IPS-18c (cell line): ENCODE measurements at regions not wholly inside any gene's neighbourhood (a gene's known extent, or its start where the extent isn't known, plus 50 kb on each side); places are given as distances from the start of the nearest gene placed in this dataset.
"Not testable (repeated sequence)": the region's sequence is repeated elsewhere in the genome, so short reads cannot be mapped to it uniquely, and the experiment has no call there.

Source experiments
- H3K4me3 ChIP-seq: 2 replicates; pipeline ENCODE4 v1.7.0; 2013; ENCODE audit warnings: low read depth, mild to moderate bottlenecking, low read length, moderate library complexity; ENCODE audit not compliant: insufficient read depth
- H3K9me3 ChIP-seq: one replicate; pipeline ENCODE4 v1.6.1; 2013; ENCODE audit warnings: mild to moderate bottlenecking, low read length, moderate library complexity; ENCODE audit not compliant: control insufficient read depth, insufficient read depth

DNA sequence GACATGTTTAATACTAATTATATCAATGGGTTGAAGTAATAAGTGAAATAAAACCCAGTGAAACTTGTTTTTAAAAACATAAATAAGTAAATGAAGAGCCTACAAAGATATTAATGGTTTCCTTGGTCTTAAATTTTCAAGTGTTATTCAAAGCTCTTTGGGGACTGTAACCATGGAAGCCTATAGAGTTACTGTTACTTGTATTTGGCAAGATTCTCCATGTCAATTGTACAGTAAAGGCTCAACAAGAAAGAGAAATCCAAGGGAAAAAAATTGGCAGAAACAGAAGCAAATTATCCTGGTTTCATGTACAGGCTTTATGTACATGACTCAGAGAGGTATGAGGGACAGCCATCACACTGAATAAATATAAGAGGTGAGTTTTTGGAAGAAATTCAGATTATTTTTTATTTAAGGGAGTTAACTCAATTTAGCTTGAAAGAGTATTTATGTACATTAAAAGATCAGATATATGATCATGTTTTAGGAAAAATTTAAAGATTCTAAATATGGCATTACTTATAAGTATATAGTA lies 151.1 kb upstream of the HMGA2 start:
- Histone ChIP-seq H3K4me3 (no peak overlapping the region), H3K9me3 (no peaks in the 10 kb centered on the region)

DNA sequence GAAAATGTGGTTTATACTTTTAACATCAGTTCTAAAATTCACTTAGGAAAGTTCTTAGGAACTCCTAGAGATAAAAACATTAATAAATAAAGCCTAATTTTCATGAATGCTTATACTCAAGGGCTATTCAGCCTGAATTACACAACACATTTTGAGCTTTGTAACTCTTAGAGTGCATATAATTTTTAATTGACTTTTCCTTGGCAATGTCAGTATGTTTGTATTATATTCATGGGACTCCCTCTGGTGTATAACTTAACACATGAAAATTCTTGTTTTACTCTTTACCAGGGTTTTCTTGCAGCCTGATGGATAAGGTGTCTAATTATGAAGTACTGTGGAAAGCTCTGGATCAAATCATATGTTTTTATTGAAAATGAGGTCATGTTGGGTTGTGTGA lies 150.6 kb upstream of the HMGA2 start:
- Histone ChIP-seq H3K4me3 (no peak overlapping the region), H3K9me3 (no peaks in the 10 kb centered on the region)

DNA sequence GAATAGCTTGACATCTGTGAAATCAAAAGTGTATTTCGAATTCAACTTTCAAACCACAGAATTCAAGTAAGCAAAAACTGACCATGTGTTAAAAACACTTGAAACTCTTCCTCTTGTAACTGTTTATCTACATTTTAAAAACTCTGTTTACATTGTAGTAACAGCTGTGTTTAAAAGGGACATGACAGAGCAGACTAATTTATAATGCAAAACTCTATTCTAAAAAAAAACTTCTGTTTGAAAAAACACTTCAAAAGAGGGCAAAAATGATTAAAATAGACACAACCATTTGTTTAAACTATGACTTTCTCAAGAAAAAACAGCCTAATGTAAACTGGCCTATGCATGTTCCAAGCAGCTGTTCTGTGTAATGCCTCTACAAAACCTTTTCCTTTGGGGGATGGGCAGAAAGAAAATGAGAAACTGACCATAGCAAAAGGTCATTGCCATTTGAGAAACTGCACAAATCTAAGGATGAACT lies 149.1 kb upstream of the HMGA2 start:
- H3K4me3 ChIP-seq, result no peak overlapping the region
- no peaks in the 10 kb centered on the region for H3K9me3 ChIP-seq

DNA sequence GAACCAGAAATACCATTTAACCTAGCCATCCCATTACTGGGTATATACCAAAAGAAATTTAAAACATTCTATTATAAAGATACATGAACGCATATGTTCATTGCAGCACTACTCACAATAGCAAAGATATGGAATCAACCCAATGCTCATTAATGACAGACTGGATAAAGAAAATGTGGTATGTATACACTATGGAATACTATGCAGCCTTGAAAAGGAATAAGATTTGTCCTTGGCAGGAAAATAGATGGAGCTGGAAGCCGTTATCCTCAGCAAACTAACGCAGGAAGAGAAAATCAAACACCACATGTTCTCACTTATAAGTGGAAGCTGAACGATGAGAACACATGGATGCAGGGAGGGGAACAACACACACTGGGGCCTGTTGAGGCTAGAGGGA lies 146.1 kb upstream of the HMGA2 start:
- H3K4me3 ChIP-seq, result not testable (repeated sequence)

DNA sequence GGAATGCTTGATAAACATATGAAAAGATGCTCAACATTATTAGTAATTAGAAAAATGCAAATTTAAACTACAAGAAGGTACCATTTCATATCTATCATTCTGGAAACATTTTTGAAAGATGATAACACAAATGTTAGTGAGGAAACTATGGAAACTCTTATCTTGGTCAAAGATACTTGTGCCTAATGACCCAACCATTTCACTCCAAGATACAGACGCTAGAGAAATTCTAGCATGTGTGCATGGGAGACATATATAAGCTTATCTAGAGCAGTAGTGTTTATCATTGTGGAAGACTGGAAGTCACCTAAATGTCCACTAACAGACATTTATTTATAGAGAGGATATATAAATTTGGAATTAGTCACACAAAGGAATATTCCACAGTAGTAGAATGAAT lies 143.1 kb upstream of the HMGA2 start:
- Histone ChIP-seq H3K9me3 (no peaks in the 10 kb centered on the region), H3K4me3 (no peak overlapping the region)

More for the DNA sequence above, 146.1 kb upstream of the HMGA2 start:
- not testable (repeated sequence) for H3K9me3 ChIP-seq

DNA sequence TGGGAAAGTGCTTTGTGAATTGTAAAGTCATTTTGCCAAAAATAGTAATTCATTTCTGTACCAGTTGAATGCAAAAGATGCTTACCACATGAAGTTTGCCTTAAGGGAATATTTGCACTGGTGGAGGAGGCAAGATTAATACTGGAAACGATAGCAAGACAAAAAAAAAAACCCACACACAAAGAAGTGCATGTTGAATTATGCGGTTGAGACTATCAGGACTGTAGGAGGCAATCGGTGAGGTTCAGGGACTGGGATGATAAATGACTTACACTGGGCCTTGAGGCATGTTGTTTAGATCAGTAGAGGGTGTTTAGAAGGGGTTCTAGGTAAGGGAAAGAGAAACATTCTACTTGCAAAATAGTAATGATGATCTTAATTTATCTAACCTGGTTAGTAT lies 142.2 kb upstream of the HMGA2 start:
- Histone ChIP-seq H3K9me3 (no peaks in the 10 kb centered on the region), H3K4me3 (no peak overlapping the region)

DNA sequence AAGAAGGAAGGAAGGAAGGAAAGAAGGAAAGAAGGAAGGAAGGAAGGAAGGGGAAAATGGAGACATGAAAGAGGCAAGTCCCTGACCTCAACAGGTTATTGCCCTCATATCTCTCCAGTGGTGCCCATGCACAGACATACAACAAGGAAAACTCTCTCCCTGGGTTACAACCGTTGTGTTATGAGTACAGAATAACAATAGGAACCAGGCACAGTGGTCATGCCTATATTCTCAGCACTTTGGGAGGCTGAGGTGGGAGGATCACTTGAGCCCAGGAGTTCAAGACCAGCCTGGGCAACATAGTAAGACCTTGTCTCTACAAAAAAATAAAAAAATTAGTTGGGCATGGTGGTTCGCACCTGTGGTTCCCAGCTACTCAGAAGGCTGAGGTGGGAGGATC lies 139.4 kb upstream of the HMGA2 start:
- Histone ChIP-seq H3K4me3 (no peak overlapping the region), H3K9me3 (no peaks in the 10 kb centered on the region)

DNA sequence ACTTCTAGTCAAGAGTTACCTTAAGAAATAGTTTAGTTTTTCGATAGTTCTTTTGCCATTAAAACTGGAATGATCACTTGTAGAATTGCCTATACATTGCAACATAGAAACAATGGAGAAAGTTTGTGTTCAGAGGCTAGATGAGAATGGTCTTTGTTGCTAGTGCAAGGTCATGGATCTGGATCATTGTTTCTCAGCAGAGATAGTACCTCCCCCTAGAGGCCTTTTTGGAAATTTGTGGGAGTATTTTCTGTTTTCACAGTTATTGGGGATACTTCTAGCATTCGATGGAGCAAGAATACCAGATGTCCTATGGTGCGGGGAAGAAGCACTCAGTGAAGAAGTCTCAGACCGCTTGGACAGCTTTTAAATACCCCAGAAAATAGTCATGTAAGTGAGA lies 138.8 kb upstream of the HMGA2 start:
- H3K9me3 ChIP-seq, result no peaks in the 10 kb centered on the region
- no peak overlapping the region for H3K4me3 ChIP-seq

DNA sequence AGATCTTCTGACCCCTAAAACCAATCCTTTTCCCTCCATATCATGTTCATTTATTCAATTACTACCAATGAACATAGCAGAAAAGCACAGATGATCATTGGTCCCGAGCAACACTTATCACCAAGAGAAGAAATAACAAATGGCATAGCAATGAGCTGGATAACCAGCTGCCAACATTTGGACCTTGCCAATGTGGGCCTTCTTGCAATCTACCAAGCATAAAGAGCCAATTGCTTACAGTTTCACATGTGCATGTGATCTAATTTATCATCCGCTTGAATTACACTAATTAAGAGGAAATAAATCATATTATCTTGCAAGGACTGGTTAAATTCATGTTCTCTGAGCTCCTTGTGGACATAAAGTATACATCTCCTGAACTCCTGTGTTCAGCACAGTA lies 134.8 kb upstream of the HMGA2 start:
- H3K4me3 ChIP-seq, result no peak overlapping the region
- H3K9me3 ChIP-seq, result no peaks in the 10 kb centered on the region

DNA sequence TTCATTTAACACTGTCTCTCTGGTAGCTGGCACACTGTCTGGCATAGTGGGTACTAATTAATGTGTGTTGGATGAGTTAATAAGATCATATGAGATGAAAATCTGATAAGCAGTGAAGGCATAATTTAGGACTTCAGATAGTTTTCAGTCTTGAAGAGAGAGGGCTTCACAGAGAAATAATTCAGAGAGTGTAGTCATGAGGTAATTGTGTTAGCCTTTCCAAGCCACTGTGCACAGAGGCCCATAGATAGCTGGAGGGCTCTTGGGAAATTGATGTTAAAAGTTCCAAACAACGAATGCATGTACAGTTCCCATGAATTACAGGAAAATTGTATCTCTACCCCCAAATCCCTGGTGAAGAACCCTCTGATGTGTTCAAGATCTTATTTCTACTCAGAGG lies 133.8 kb upstream of the HMGA2 start:
- H3K4me3 ChIP-seq, result no peak overlapping the region
- H3K9me3 ChIP-seq, result peaks cover 1% of the 10 kb centered on the region

DNA sequence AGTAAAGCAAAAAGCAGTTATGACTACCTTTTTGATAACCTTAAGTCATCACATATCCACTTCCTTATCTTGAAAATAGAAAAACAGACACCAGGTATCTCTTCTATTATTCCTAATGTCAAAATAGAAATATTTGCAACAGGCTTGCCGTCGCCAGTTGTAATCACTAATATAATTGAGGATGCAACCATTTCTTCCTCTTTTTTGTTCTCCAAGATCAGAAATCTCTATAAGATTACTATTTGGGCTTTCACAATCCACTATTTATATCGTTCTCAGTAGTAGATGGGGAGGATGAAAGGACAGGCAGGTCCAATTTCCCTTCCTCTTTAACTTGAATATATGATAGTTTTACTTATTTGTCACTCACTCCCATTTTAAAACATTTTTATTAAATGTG lies 130.2 kb upstream of the HMGA2 start:
- H3K4me3 ChIP-seq, result no peak overlapping the region
- H3K9me3 ChIP-seq, result peaks cover 2% of the 10 kb centered on the region

DNA sequence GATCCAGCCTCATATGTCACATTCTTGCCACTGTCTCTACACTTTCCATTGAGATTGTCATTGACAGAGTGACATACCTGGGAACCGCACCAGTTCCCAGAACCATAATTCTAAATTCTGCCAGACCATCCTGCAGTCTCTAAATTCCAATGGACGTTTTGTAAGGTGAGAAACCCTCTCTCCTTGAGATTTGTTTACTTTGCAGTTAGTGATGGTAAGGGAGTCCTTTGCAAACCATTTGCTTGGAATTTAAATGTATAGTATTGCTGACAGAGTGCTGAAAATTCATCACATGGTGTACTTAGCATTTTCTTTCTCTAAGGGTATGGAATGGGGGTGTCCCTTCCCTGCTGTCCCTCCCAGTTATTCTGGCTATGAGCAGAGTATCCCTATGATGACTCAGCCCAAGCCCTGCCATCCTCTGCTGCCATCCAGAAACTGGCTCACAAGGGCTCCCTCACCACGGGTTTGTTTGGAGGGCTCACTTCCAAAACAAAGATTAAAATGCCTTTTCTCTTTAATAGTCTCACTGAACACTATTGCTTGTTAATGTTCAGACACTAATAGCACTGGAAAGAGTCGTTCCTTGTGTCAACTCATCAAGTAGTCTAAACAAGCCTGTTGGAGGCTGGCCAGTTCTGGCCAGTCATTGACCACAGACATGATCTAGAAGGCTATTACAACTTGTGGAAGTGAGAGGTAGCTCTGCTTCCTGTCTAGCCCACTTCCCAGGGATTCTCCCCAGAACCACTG lies 129.0 kb upstream of the HMGA2 start:
- Histone ChIP-seq H3K4me3 (no peak overlapping the region), H3K9me3 (peaks cover 2% of the 10 kb centered on the region)

DNA sequence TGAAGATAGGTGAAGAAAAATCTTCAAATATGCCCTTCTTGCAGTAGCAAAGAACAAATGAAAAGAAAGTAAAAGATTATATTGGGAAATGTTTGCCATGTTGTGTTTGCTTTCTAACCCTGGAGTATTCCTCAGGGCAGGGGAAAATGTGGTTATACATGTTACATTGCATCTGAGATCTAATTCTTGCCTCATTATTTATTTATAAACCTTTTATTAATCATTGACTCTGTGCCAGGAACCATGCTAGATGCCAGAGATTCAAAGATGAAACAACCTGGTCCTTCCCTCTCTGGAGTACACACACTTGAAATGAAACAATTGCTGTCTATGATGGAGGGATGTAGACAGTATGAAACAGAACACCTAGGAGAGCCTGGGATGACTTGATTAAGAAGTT lies 128.1 kb upstream of the HMGA2 start:
- H3K9me3 ChIP-seq, result peaks cover 2% of the 10 kb centered on the region
- H3K4me3 ChIP-seq, result no peak overlapping the region

DNA sequence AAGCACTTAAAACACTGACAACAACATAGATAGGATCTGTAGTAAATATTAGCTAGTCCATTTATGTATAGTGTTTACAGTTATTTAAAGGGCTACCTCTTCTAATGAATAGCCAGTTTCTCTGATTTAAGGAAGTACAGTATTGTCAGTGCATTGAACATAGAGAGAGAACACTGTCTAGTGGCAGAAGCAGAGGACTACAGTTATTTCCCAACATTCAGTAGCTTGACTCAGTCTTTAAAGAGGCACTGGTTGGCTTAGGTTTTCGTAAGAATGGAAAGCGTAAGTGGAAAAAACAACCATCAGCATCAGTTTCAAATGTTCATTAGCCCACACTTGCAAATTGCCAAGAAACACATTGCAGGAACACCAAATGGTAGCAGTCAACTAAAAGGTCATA lies 125.0 kb upstream of the HMGA2 start:
- H3K4me3 ChIP-seq, result no peak overlapping the region
- H3K9me3 ChIP-seq, result peaks cover 2% of the 10 kb centered on the region

DNA sequence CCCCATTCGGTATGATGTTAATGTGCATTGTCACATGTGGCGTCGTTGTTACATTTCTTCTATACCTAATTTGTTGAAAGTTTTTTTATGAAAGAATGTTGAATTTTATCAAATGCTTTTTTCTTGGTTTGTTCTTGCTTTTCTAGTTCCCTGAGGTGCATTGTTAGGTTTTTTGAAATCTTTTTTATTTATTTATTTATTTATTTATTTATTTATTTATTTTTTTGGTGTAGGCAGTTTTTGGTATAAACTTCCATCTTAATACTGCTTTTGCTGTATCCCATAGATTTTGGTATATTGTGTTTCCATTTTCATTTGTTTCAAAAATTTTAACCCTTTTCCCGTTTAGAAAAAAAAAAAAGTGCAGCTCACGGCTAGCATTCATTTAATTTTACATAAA lies 121.1 kb upstream of the HMGA2 start:
- H3K4me3 ChIP-seq, result no peak overlapping the region
- no peaks in the 10 kb centered on the region for H3K9me3 ChIP-seq

DNA sequence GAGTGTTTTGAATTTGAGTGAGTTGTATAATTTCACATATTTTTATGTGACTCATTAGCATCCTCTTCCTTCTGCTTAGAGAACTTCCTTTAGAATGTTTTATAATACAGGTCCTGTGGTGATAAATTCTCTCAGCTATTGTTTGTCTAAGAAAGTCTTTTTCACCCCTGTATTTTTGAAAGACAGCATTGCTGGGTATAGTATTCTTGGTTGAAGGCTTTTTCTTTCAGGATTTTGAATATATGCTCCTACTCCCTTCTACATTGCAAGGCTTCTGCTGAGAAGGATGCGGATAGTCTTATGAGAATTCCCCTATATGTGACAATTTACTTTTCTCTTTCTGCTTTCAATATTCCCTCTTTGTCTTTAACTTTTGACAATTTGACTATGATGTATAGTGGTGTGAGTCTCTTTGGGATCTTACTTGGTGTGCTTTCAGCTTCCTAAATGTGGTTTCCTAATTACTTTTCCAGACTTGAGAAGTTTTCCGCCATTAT lies 118.9 kb upstream of the HMGA2 start:
- H3K4me3 ChIP-seq, result no peak overlapping the region

DNA sequence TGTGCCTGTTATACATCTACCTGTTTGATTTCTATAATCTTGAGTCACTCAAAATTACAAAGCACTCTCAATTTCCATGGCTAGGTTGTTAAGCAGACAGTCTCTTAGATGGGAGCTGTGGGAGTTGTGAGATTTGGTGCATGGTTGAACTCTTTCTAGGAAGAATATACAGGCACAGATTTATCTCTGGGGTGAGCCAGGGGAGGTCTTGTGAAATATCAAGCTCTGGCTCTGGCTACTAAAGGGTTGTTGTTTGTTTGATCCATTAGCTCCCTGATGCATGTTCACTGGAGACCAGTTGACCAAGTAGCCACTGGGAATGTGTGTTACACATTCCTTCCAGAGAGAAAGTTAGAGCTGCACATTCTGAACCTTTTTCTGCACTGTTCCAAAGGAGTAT lies 117.2 kb upstream of the HMGA2 start:
- Histone ChIP-seq H3K4me3 (no peak overlapping the region), H3K9me3 (no peaks in the 10 kb centered on the region)

More for the DNA sequence above, 118.9 kb upstream of the HMGA2 start:
- no peaks in the 10 kb centered on the region for H3K9me3 ChIP-seq

DNA sequence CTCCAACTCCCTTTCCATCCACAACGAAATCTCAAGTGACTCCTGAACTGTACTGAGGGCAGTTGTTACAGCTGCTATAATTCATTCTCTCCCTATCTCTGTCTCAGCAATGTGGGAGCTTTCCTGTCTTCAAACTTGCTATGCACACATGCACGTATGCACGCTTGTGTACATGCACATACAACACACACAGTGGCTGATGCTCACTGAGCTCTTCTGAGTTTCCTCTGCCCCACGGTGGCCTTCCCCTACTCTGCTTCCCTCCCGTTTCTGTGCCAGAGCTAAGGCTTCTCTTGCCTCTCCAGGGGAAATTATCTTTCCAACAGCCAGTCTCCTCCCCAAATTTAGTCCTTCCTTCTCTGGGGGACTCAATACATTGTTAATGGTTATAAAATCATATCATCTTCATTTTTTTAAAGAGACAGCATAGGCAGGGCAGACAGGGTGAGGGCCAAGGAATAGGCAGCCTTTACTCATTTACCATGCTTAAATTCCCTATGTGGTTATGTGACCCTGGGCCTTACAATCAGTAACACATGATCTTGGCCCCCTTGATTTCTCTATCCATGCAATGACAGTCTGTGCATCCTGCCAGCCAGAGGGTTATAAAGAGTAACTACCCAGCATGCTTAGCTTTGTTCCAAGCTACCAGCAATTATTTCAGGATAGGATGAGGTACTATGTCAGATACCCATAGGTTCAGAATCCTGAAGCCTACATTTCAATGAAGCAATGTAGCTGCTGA lies 111.9 kb upstream of the HMGA2 start:
- Histone ChIP-seq H3K4me3 (no peak overlapping the region), H3K9me3 (no peaks in the 10 kb centered on the region)
